GM18499 (cell line): ENCODE measurements at regions not wholly inside any gene's neighbourhood (a gene's known extent, or its start where the extent isn't known, plus 50 kb on each side); places are given as distances from the start of the nearest gene placed in this dataset.
"Not testable (repeated sequence)": the region's sequence is repeated elsewhere in the genome, so short reads cannot be mapped to it uniquely, and the experiment has no call there.

ENCODE experiments used
- ATAC-seq: cut with Tn5 transposase; IDR thresholded peaks from one replicate; pipeline ENCODE4 v1.9.1; 2021; ENCODE audit warnings: moderate number of reproducible peaks; ENCODE audit not compliant: insufficient read depth, unreplicated experiment

GRCh38 chr21:7955358-7956073 lies 2565.9 kb upstream of the TPTE start:
- ATAC-seq = not testable (repeated sequence)

GRCh38 chr21:7956074-7956452 lies 2565.3 kb upstream of the TPTE start:
- not testable (repeated sequence) for ATAC-seq

GRCh38 chr21:7956998-7957712 lies 2564.2 kb upstream of the TPTE start:
- not testable (repeated sequence) for ATAC-seq

DNA sequence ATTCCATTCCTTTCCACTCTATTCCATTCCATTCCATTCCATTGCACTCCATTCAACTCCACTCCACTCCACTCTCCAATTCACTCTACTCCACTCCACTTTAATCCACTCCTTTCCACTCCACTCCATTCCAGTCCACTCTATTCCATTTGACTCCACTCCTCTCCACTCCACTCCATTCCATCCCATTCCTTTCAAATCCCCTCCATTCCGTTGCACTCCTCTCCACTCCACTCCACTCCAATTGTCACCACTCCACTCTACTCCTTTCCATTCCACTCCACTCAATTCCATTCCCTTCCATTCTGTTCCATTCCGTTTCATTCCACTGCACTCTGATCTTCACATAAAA lies 2563.7 kb upstream of the TPTE start:
- no peak for ATAC-seq
